ENCODE measurements at regions not wholly inside any gene's neighbourhood (a gene's known extent, or its start where the extent isn't known, plus 50 kb on each side); places are given as distances from the start of the nearest gene placed in this dataset.

DNA sequence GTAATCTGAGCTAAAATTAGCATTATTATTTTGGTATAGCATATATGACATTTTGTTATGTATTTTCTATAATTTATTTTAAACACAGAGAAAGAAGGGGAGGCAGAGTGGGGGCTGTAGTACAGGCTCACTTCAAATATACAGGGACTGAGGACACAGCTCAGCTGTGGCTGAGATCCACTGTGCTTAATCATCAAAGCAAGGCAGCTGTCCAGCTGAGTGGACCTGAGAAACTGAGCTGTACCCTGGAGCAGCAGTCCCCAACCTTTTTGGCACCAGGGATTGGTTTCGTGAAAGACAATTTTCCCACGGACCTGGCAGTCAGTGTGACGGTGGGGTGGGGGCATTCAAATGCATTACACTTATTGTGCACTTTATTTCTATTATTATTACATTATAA lies 687.2 kb downstream of the RNF144A start:
- DNase-seq (ENCODE audit: low read depth): no peak
- no peak overlapping the region for H3K4me3 ChIP-seq (ENCODE audit: low read depth, low read length)
- no peak for TF ChIP-seq MYC (IDR thresholded peaks at IDR 0.05; ENCODE audit: low read depth, low read length)
- TF ChIP-seq, protein P1, sequence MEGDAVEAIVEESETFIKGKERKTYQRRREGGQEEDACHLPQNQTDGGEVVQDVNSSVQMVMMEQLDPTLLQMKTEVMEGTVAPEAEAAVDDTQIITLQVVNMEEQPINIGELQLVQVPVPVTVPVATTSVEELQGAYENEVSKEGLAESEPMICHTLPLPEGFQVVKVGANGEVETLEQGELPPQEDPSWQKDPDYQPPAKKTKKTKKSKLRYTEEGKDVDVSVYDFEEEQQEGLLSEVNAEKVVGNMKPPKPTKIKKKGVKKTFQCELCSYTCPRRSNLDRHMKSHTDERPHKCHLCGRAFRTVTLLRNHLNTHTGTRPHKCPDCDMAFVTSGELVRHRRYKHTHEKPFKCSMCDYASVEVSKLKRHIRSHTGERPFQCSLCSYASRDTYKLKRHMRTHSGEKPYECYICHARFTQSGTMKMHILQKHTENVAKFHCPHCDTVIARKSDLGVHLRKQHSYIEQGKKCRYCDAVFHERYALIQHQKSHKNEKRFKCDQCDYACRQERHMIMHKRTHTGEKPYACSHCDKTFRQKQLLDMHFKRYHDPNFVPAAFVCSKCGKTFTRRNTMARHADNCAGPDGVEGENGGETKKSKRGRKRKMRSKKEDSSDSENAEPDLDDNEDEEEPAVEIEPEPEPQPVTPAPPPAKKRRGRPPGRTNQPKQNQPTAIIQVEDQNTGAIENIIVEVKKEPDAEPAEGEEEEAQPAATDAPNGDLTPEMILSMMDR (IDR thresholded peaks at IDR 0.05; ENCODE audit: low read depth, low read length): no peak
- TF ChIP-seq, protein P2, sequence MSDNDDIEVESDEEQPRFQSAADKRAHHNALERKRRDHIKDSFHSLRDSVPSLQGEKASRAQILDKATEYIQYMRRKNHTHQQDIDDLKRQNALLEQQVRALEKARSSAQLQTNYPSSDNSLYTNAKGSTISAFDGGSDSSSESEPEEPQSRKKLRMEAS (IDR thresholded peaks at IDR 0.05; ENCODE audit: low read depth, low read length): no peak
- no peak for TF ChIP-seq POLR2A (IDR thresholded peaks at IDR 0.05; ENCODE audit: extremely low read depth, insufficient read length)

DNA sequence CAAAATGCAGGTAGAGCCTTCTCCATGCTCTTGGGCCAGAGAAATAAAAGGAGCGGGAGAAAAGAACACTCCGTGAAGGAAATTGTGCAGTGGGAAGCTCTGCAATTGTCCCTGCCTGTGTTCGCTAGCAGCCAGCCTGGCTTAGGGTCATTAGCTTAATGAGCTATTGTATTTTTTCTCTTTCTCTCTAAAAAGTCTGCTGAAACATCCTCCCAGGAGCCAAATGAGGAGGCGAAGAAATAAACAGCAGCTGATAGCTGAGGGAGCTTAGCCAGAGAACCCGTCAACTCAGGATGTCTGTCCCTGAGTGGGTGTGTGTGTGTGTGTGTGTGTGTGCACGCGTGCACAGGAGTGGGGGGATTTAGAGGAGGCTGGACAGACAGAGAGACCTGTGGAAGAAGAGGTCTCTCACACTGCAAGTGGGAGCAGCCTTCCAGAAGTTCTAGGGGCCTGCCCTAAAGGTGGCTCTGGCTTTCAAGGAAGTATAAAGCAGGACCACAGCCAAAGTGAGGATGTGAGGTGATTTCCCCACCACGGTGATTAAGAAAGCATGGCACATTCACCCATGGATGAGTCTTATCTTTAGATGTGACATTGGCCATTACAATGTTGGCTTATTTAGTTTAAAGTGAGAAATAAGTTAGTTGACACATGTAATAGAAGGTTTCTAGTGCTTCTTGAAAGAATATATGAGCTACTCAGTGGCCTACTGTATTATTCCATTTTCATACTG lies 690.4 kb downstream of the RNF144A start:
- no peak overlapping the region for H3K4me3 ChIP-seq (ENCODE audit: low read depth, low read length)
- no peak for DNase-seq (ENCODE audit: low read depth)
- TF ChIP-seq, protein P1 (IDR thresholded peaks at IDR 0.05; ENCODE audit: low read depth, low read length): no peak
- TF ChIP-seq, protein P2 (IDR thresholded peaks at IDR 0.05; ENCODE audit: low read depth, low read length): no peak
- no peak for TF ChIP-seq POLR2A (IDR thresholded peaks at IDR 0.05; ENCODE audit: extremely low read depth, insufficient read length)

DNA sequence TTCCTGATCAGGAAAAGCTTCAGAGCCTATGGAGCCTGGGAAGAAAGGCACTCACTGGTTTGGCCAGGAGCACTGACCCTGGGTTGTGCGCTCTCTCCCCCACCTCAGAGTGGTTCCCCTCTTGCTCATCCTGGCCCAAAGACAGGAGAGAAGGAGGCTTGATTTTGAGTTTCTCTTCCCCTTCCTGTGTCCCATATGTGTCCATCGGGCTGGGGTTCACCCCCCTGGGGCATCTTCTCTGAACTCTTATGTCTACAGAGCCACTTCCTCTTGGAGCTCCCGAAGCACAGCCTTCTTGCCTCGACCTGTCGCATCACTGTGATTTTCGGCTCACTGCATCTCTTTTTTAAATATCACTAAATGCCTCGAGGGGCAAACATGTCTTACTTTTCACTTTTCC lies 692.3 kb downstream of the RNF144A start:
- DNase-seq (ENCODE audit: low read depth): no peak
- H3K4me3 ChIP-seq (ENCODE audit: low read depth, low read length): no peak overlapping the region
- TF ChIP-seq, protein P2 (IDR thresholded peaks at IDR 0.05; ENCODE audit: low read depth, low read length): no peak
- TF ChIP-seq POLR2A (IDR thresholded peaks at IDR 0.05; ENCODE audit: extremely low read depth, insufficient read length) (no peak), MYC (IDR thresholded peaks at IDR 0.05; ENCODE audit: low read depth, low read length) (no peak)
- TF ChIP-seq, protein P1 (IDR thresholded peaks at IDR 0.05; ENCODE audit: low read depth, low read length): no peak

DNA sequence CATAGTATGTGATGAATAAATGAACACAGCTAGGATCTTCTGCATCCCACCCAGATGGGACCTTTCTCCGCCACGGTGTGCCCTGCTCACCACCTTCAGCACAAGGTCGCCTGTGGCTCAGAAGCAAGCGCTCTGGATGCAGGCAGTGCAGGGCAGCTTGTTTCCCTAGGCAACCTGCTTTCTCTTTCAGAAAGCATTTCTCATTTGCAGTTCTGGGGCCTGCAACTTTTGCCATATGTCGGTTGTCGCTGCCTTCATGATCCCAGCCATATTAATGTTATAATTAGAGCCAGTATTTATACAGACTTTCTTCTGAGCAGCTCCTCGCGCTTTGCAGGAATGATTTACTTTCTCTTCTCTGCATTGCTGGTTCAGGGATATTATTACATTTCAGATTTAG lies 692.8 kb downstream of the RNF144A start:
- DNase-seq (ENCODE audit: low read depth): no peak

DNA sequence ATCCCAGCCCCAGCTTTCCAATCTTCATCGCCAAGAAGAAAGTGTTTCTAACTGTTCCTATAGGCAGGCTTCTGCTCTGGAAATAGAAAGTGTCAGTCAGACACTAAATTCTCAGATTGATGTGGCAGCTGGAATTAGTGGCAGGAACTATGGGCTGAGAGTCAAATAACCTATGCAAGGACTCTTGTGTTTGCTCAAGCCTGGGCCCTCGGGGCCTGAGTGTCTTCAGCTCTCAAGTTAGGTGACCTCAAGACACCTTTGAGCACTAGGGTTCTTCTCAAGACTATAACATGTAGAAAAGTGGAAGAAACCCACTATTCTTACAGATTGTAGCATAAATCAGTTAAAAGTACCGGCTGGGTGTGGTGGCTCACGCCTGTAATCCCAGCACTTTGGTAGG lies 694.5 kb downstream of the RNF144A start:
- DNase-seq (ENCODE audit: low read depth): no peak
- H3K4me3 ChIP-seq (ENCODE audit: low read depth, low read length): no peak overlapping the region
- TF ChIP-seq, protein P1 (IDR thresholded peaks at IDR 0.05; ENCODE audit: low read depth, low read length): no peak
- TF ChIP-seq POLR2A (IDR thresholded peaks at IDR 0.05; ENCODE audit: extremely low read depth, insufficient read length): no peak
- TF ChIP-seq MYC (IDR thresholded peaks at IDR 0.05; ENCODE audit: low read depth, low read length): no peak
- TF ChIP-seq, protein P2 (IDR thresholded peaks at IDR 0.05; ENCODE audit: low read depth, low read length): no peak

More for the DNA sequence above, 692.8 kb downstream of the RNF144A start:
- no peak overlapping the region for H3K4me3 ChIP-seq (ENCODE audit: low read depth, low read length)
- TF ChIP-seq, protein P1 (IDR thresholded peaks at IDR 0.05; ENCODE audit: low read depth, low read length): no peak
- TF ChIP-seq, protein P2 (IDR thresholded peaks at IDR 0.05; ENCODE audit: low read depth, low read length): no peak
- TF ChIP-seq MYC (IDR thresholded peaks at IDR 0.05; ENCODE audit: low read depth, low read length) (no peak), POLR2A (IDR thresholded peaks at IDR 0.05; ENCODE audit: extremely low read depth, insufficient read length) (no peak)

All from NB4 (cell line).